ENCODE measurements at regions not wholly inside any gene's neighbourhood (a gene's known extent, or its start where the extent isn't known, plus 50 kb on each side); places are given as distances from the start of the nearest gene placed in this dataset.

GRCh38 chr5:14060218-14060617 is 82.9 kb upstream of the TRIO start:
- no peak for DNase-seq (ENCODE audit: low read depth in 1 of 2, low spot score in 1 of 2)
- Histone ChIP-seq H3K27me3 (ENCODE audit: insufficient read depth, poor library complexity, severe bottlenecking) (no peaks in the 10 kb centered on the region), H3K4me3 (replicated peaks; ENCODE audit: insufficient read depth, low read length) (no peak overlapping the region), H3K27ac (replicated peaks) (no peak overlapping the region)
- TF ChIP-seq CTCF (IDR thresholded peaks at IDR 0.05; ENCODE audit: insufficient read depth, low read length) (no peak), GABPA (IDR thresholded peaks at IDR 0.05; ENCODE audit: low read depth) (no peak), POLR2AphosphoS5 (IDR thresholded peaks at IDR 0.05; ENCODE audit: low read depth) (no peak), SPI1 (IDR thresholded peaks at IDR 0.05; ENCODE audit: borderline replicate concordance, low read depth) (no peak)

- DNase-seq (ENCODE audit: low read depth in 1 of 2, low spot score in 1 of 2) = no peak
- Histone ChIP-seq H3K4me3 (replicated peaks; ENCODE audit: insufficient read depth, low read length) (no peak overlapping the region), H3K27me3 (ENCODE audit: insufficient read depth, poor library complexity, severe bottlenecking) (no peaks in the 10 kb centered on the region), H3K27ac (replicated peaks) (no peak overlapping the region)
- TF ChIP-seq CTCF (IDR thresholded peaks at IDR 0.05; ENCODE audit: insufficient read depth, low read length) = no peak
- no peak for TF ChIP-seq SPI1 (IDR thresholded peaks at IDR 0.05; ENCODE audit: borderline replicate concordance, low read depth)
- TF ChIP-seq GABPA (IDR thresholded peaks at IDR 0.05; ENCODE audit: low read depth) = no peak
- TF ChIP-seq REST (IDR thresholded peaks at IDR 0.05; ENCODE audit: insufficient replicate concordance, low read depth) = no peak
- TF ChIP-seq POLR2AphosphoS5 (IDR thresholded peaks at IDR 0.05; ENCODE audit: low read depth) = no peak
Measured at GRCh38 chr5:14059810-14060209, 83.3 kb upstream of the TRIO start.

- TF ChIP-seq REST (IDR thresholded peaks at IDR 0.05; ENCODE audit: insufficient replicate concordance, low read depth) = no peak
- TF ChIP-seq POLR2AphosphoS5 (IDR thresholded peaks at IDR 0.05; ENCODE audit: low read depth) = no peak
- no peak for TF ChIP-seq SPI1 (IDR thresholded peaks at IDR 0.05; ENCODE audit: borderline replicate concordance, low read depth)
- TF ChIP-seq GABPA (IDR thresholded peaks at IDR 0.05; ENCODE audit: low read depth) = no peak
- no peak for TF ChIP-seq CTCF (IDR thresholded peaks at IDR 0.05; ENCODE audit: insufficient read depth, low read length)
- Histone ChIP-seq H3K4me3 (replicated peaks; ENCODE audit: insufficient read depth, low read length) (no peak overlapping the region), H3K27me3 (ENCODE audit: insufficient read depth, poor library complexity, severe bottlenecking) (no peaks in the 10 kb centered on the region), H3K27ac (replicated peaks) (no peak overlapping the region)
- no peak for DNase-seq (ENCODE audit: low read depth in 1 of 2, low spot score in 1 of 2)
Measured at GRCh38 chr5:14057289-14057688, 85.9 kb upstream of the TRIO start.

- Histone ChIP-seq H3K4me3 (replicated peaks; ENCODE audit: insufficient read depth, low read length) (no peak overlapping the region), H3K27ac (replicated peaks) (no peak overlapping the region), H3K27me3 (ENCODE audit: insufficient read depth, poor library complexity, severe bottlenecking) (no peaks in the 10 kb centered on the region)
- no peak for DNase-seq (ENCODE audit: low read depth in 1 of 2, low spot score in 1 of 2)
- TF ChIP-seq SPI1 (IDR thresholded peaks at IDR 0.05; ENCODE audit: borderline replicate concordance, low read depth) (no peak), CTCF (IDR thresholded peaks at IDR 0.05; ENCODE audit: insufficient read depth, low read length) (no peak), POLR2AphosphoS5 (IDR thresholded peaks at IDR 0.05; ENCODE audit: low read depth) (no peak), REST (IDR thresholded peaks at IDR 0.05; ENCODE audit: insufficient replicate concordance, low read depth) (no peak), GABPA (IDR thresholded peaks at IDR 0.05; ENCODE audit: low read depth) (no peak)
Measured at GRCh38 chr5:14056039-14056438, 87.1 kb upstream of the TRIO start.

All from HL-60 (cell line).